Left ventricle myocardium inferior (tissue), 1 donor: ENCODE measurements at regions not wholly inside any gene's neighbourhood (a gene's known extent, or its start where the extent isn't known, plus 50 kb on each side); places are given as distances from the start of the nearest gene placed in this dataset.

ENCODE experiments used
- DNase-seq: peaks from one replicate; pipeline ENCODE4 v3.0.0-alpha.2; 2020
- H3K27ac ChIP-seq: fragments of 200-600 bp; replicated peaks from 2 replicates; pipeline ENCODE4 v1.8.0; 2021
- H3K27me3 ChIP-seq: fragments of 200-600 bp; 2 replicates; pipeline ENCODE4 v1.8.0; 2021; ENCODE audit warnings: low read depth
- H3K36me3 ChIP-seq: fragments of 200-600 bp; 2 replicates; pipeline ENCODE4 v1.8.0; 2021
- H3K4me1 ChIP-seq: fragments of 200-600 bp; 2 replicates; pipeline ENCODE4 v1.8.0; 2021
- H3K4me3 ChIP-seq: fragments of 200-600 bp; 2 replicates; pipeline ENCODE4 v1.8.0; 2021; ENCODE audit warnings: mild to moderate bottlenecking, moderate library complexity
- H3K9me3 ChIP-seq: fragments of 200-600 bp; replicated peaks from 2 replicates; pipeline ENCODE4 v1.8.0; 2021
- intact Hi-C: fragments of 100-400 bp; cut with micrococcal nuclease; formaldehyde crosslinking; loops from one replicate; pipeline ENCODE4 v1.11.0; 2022
- TF ChIP-seq, protein P1 (sequence below): fragments of 200-600 bp; IDR thresholded peaks from 2 replicates; pipeline ENCODE4 v1.8.0; 2021; ENCODE audit warnings: antibody characterized with exemption, mild to moderate bottlenecking, borderline replicate concordance
- donor health status: DM: no; HTN: yes; CAD: no; lungs with severe emphysema.

DNA sequence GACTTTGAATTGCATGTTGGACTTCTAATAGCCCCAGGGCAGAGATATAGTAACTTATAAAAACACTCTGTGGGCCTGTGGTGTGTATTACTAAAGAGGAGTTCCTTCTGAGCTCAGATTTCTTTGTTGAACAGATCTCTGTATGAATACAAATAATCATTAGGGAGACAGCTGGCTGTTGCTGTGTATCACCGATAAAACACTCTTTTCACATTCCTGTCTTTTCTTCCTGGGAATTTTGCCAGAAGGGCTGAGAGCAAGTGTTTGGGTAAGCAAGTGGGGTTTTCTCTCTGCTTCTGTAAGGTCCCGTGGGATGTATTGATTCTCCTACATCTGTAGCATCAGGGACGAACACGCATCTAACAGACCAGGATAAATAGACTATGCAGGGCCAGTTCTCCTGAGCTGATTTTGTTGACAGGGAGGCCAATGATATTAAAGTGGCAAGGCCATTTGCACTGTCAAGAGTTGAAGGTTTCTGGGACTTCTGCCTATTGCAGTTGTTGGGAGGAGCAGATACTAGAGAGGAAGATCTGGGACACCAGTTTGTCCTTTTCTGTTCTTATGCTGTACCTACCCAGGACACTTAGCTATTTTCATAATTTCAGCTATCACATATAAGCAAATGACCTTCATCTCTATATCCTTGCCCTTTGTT lies 225.9 kb upstream of the CD96 start:
- no peaks in the 10 kb centered on the region for H3K36me3 ChIP-seq
- H3K4me3 ChIP-seq = no peak overlapping the region
- H3K9me3 ChIP-seq = no peaks in the 10 kb centered on the region
- intact Hi-C loops = no loop called here
- no peak overlapping the region for H3K27ac ChIP-seq
- TF ChIP-seq, protein P1, sequence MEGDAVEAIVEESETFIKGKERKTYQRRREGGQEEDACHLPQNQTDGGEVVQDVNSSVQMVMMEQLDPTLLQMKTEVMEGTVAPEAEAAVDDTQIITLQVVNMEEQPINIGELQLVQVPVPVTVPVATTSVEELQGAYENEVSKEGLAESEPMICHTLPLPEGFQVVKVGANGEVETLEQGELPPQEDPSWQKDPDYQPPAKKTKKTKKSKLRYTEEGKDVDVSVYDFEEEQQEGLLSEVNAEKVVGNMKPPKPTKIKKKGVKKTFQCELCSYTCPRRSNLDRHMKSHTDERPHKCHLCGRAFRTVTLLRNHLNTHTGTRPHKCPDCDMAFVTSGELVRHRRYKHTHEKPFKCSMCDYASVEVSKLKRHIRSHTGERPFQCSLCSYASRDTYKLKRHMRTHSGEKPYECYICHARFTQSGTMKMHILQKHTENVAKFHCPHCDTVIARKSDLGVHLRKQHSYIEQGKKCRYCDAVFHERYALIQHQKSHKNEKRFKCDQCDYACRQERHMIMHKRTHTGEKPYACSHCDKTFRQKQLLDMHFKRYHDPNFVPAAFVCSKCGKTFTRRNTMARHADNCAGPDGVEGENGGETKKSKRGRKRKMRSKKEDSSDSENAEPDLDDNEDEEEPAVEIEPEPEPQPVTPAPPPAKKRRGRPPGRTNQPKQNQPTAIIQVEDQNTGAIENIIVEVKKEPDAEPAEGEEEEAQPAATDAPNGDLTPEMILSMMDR = no peak
- DNase-seq = no peak
- H3K27me3 ChIP-seq = no peaks in the 10 kb centered on the region
- no peaks in the 10 kb centered on the region for H3K4me1 ChIP-seq

GRCh38 chr3:111318289-111318688 lies 223.7 kb upstream of the CD96 start:
- H3K27ac ChIP-seq = no peak overlapping the region
- intact Hi-C loops = no loop called here
- H3K36me3 ChIP-seq = no peaks in the 10 kb centered on the region
- no peak for DNase-seq
- no peak overlapping the region for H3K4me3 ChIP-seq
- H3K27me3 ChIP-seq = no peaks in the 10 kb centered on the region
- H3K4me1 ChIP-seq = no peaks in the 10 kb centered on the region
- TF ChIP-seq, protein P1 = no peak
- H3K9me3 ChIP-seq = no peaks in the 10 kb centered on the region

DNA sequence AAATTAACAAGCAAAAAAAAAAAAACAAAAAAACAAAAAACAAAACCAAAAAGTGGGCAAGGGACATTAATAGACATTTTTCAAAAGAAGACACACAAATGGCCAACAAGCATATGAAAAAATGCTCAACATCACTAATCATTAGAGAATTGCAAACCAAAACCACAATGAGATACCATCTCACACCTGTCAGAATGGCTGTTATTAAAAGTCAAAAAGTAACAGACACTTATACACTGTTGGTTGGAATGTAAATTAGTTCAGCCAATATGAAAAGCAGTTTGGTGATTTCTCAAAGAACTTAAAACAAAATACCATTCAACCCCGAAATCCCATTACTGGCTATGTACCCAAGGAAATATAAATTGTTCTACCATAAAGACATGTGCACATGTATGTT lies 222.4 kb upstream of the CD96 start:
- Histone ChIP-seq H3K4me1 (no peaks in the 10 kb centered on the region), H3K9me3 (no peaks in the 10 kb centered on the region), H3K27ac (no peak overlapping the region), H3K36me3 (no peaks in the 10 kb centered on the region), H3K4me3 (no peak overlapping the region), H3K27me3 (no peaks in the 10 kb centered on the region)
- TF ChIP-seq, protein P1 = no peak
- intact Hi-C loops = no loop called here
- DNase-seq = no peak

- DNase-seq = no peak
- intact Hi-C loops = no loop called here
- no peaks in the 10 kb centered on the region for H3K36me3 ChIP-seq
- H3K4me1 ChIP-seq = no peaks in the 10 kb centered on the region
- H3K4me3 ChIP-seq = no peak overlapping the region
- TF ChIP-seq, protein P1 = no peak
- no peak overlapping the region for H3K27ac ChIP-seq
- H3K27me3 ChIP-seq = no peaks in the 10 kb centered on the region
- no peaks in the 10 kb centered on the region for H3K9me3 ChIP-seq
Measured at GRCh38 chr3:111321786-111322185, 220.2 kb upstream of the CD96 start.

DNA sequence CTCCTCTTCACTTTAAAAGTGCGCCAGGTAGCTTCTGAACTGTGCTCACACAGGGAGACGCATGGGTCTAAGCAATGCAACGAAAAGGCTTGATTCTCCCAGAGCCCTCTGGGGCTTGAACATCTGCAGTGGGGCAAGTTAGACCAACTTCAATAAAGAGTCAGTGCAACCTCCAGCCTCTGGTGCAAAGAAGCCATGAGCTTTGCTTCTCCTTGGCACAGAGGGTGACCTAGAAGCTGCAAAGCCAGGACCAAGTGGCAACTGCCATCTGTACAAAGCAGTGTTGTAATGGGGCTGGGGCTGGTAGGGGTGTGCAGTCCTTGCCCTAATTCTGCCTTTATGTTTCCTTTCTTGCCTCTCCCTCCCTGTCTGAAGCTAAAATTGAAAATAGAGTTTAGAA lies 219.0 kb upstream of the CD96 start:
- Histone ChIP-seq H3K9me3 (no peaks in the 10 kb centered on the region), H3K4me1 (no peaks in the 10 kb centered on the region)
- TF ChIP-seq, protein P1 = no peak

More for the DNA sequence above, 219.0 kb upstream of the CD96 start:
- intact Hi-C loops = no loop called here
- Histone ChIP-seq H3K36me3 (no peaks in the 10 kb centered on the region), H3K27ac (no peak overlapping the region), H3K27me3 (no peaks in the 10 kb centered on the region), H3K4me3 (no peak overlapping the region)
- DNase-seq = no peak
